WTC11 (cell line): ENCODE measurements at regions not wholly inside any gene's neighbourhood (a gene's known extent, or its start where the extent isn't known, plus 50 kb on each side); places are given as distances from the start of the nearest gene placed in this dataset.

Experiments used
- ATAC-seq: fragments of 200-7000 bp; cut with Tn5 transposase; 2 replicates; pipeline ENCODE4 v1.10.0; 2021; ENCODE audit warnings: mild to moderate bottlenecking, moderate library complexity
- CTCF ChIA-PET: fragments of 300-600 bp; sonication (Branson Sonifier 250); formaldehyde crosslinking; loops from one replicate; lab custom pipeline; 2021; ENCODE audit warnings: antibody characterized with exemption; lab: Charles Lee
- POLR2A ChIA-PET: fragments of 350-600 bp; sonication (Branson Sonifier 250); formaldehyde crosslinking; loops from one replicate; lab custom pipeline; 2021; ENCODE audit warnings: antibody characterized with exemption; lab: Charles Lee
- DNase-seq: peaks from one replicate; pipeline ENCODE4 v3.0.0; 2021; ENCODE audit warnings: low spot score
- H3K27ac Mint-ChIP-seq: 2 replicates; pipeline ENCODE4 v1.8.0; 2021; ENCODE audit warnings: mixed read lengths
- H3K27me3 Mint-ChIP-seq: 2 replicates; pipeline ENCODE4 v1.8.0; 2021; ENCODE audit warnings: low read depth, mild to moderate bottlenecking, moderate library complexity, mixed read lengths
- H3K36me3 Mint-ChIP-seq: 2 replicates; pipeline ENCODE4 v1.8.0; 2021; ENCODE audit warnings: mixed read lengths
- H3K4me1 Mint-ChIP-seq: 2 replicates; pipeline ENCODE4 v1.8.0; 2022; ENCODE audit warnings: mixed read lengths
- H3K4me3 Mint-ChIP-seq: 2 replicates; pipeline ENCODE4 v1.8.0; 2021; ENCODE audit warnings: mild to moderate bottlenecking, moderate library complexity, mixed read lengths
- H3K9me3 Mint-ChIP-seq: 2 replicates; pipeline ENCODE4 v1.8.0; 2021; ENCODE audit warnings: mixed read lengths
- AFF4 ChIP-seq: sonication (generic); formaldehyde crosslinking; IDR thresholded peaks from 2 replicates; pipeline ENCODE4 v1.8.1; 2023; ENCODE audit warnings: mild to moderate bottlenecking, missing genetic modification reagents, borderline replicate concordance
- AR ChIP-seq: fragments of 250-450 bp; sonication (Bioruptor Pico); IDR thresholded peaks from 2 replicates; pipeline ENCODE4 v1.9.0; 2021; ENCODE audit warnings: mild to moderate bottlenecking
- ATF6 ChIP-seq: sonication (generic); formaldehyde crosslinking; IDR thresholded peaks from 2 replicates; pipeline ENCODE4 v1.8.1; 2023; ENCODE audit warnings: mild to moderate bottlenecking, missing genetic modification reagents
- ESRRA ChIP-seq: sonication (generic); formaldehyde crosslinking; IDR thresholded peaks from 2 replicates; pipeline ENCODE4 v1.8.1; 2022; ENCODE audit warnings: mild to moderate bottlenecking, missing genetic modification reagents, borderline replicate concordance
- FOXK1 ChIP-seq: sonication (generic); formaldehyde crosslinking; IDR thresholded peaks from 2 replicates; pipeline ENCODE4 v1.8.0; 2022; ENCODE audit warnings: mild to moderate bottlenecking, moderate library complexity, missing genetic modification reagents
- KAT7 ChIP-seq: sonication (generic); formaldehyde crosslinking; IDR thresholded peaks from 2 replicates; pipeline ENCODE4 v1.8.1; 2023; ENCODE audit warnings: missing genetic modification reagents, mild to moderate bottlenecking, borderline replicate concordance
- MLX ChIP-seq: sonication (generic); formaldehyde crosslinking; IDR thresholded peaks from 2 replicates; pipeline ENCODE4 v1.8.1; 2023; ENCODE audit warnings: mild to moderate bottlenecking, missing genetic modification reagents, moderate library complexity
- MXD4 ChIP-seq: fragments of 250-450 bp; sonication (Bioruptor Pico); IDR thresholded peaks from 2 replicates; pipeline ENCODE4 v1.8.0; 2021; ENCODE audit warnings: mild to moderate bottlenecking, moderate library complexity, borderline replicate concordance
- NFE2L1 ChIP-seq: sonication (generic); formaldehyde crosslinking; IDR thresholded peaks from 2 replicates; pipeline ENCODE4 v1.8.1; 2023; ENCODE audit warnings: missing genetic modification reagents
- NFYB ChIP-seq: sonication (generic); formaldehyde crosslinking; conservative IDR thresholded peaks from 2 replicates; pipeline ENCODE4 v1.8.0; 2022; ENCODE audit warnings: low read depth, missing genetic modification reagents
- SMAD4 ChIP-seq: sonication (generic); formaldehyde crosslinking; IDR thresholded peaks from 2 replicates; pipeline ENCODE4 v1.8.0; 2022; ENCODE audit warnings: mild to moderate bottlenecking, missing genetic modification reagents
- TCF7 ChIP-seq: sonication (generic); formaldehyde crosslinking; IDR thresholded peaks from 2 replicates; pipeline ENCODE4 v1.8.0; 2022; ENCODE audit warnings: mild to moderate bottlenecking, low read depth, missing genetic modification reagents, moderate library complexity
- ZBTB43 ChIP-seq: sonication (generic); formaldehyde crosslinking; IDR thresholded peaks from 2 replicates; pipeline ENCODE4 v1.8.1; 2023; ENCODE audit warnings: mild to moderate bottlenecking, missing genetic modification reagents
- ZNF281 ChIP-seq: sonication (generic); formaldehyde crosslinking; IDR thresholded peaks from 2 replicates; pipeline ENCODE4 v1.8.0; 2023; ENCODE audit warnings: mild to moderate bottlenecking, missing genetic modification reagents
- ZNF423 ChIP-seq: fragments of 250-450 bp; sonication (Bioruptor Pico); IDR thresholded peaks from 2 replicates; pipeline ENCODE4 v2.1.2; 2022; ENCODE audit warnings: mild to moderate bottlenecking, moderate library complexity
- TF ChIP-seq, protein P1 (sequence below): sonication (generic); formaldehyde crosslinking; IDR thresholded peaks from 2 replicates; pipeline ENCODE4 v1.8.1; 2022; ENCODE audit warnings: mild to moderate bottlenecking, moderate library complexity, missing genetic modification reagents

GRCh38 chr6:48615041-48615440 is 504.0 kb upstream of the PTCHD4 start:
- DNase-seq (no peak), ATAC-seq (no peak)
- H3K4me3 Mint-ChIP-seq = no peak overlapping the region
- 0 out of 2 replicates have a peak, but pooled peaks cover 2% of the 10 kb centered on the region for H3K4me1 Mint-ChIP-seq
- ChIA-PET CTCF (no interaction called here), POLR2A (no interaction called here)
- H3K36me3 Mint-ChIP-seq = no peaks in the 10 kb centered on the region
- peaks cover 17% of the 10 kb centered on the region for H3K9me3 Mint-ChIP-seq
- TF ChIP-seq NFE2L1 (CRISPR knock-in tag) (no peak), TCF7 (CRISPR knock-in tag) (no peak), ZNF281 (CRISPR knock-in tag) (no peak), KAT7 (CRISPR knock-in tag) (no peak), AFF4 (CRISPR knock-in tag) (no peak), ATF6 (no peak), NFYB (no peak), ESRRA (CRISPR knock-in tag) (no peak), AR (no peak), MLX (CRISPR knock-in tag) (no peak)
- H3K27me3 Mint-ChIP-seq = no peaks in the 10 kb centered on the region
- H3K27ac Mint-ChIP-seq = no peak overlapping the region

DNA sequence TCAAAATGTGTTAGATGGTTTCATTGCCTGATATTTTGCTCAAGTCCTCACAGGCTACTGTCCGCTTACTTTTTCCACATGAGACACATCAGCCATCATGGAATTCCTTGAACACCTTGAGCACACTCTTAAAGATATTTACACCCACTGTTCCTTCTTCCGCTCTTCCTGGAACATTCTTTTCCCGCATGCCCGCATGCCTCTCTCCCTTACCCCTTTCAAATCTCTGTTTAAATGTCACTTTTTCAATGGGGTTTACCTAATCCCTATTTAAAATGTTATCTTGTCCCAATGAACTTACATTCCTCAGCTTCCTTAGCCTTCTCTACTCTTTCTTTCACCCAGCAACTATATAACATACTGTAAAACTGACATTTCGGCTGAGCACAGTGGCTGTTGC is 503.3 kb upstream of the PTCHD4 start:
- no peaks in the 10 kb centered on the region for H3K36me3 Mint-ChIP-seq
- H3K4me1 Mint-ChIP-seq = no peaks in the 10 kb centered on the region
- no peaks in the 10 kb centered on the region for H3K27me3 Mint-ChIP-seq
- CTCF ChIA-PET = no interaction called here
- no peak overlapping the region for H3K4me3 Mint-ChIP-seq
- DNase-seq (no peak), ATAC-seq (no peak)
- no peak for TF ChIP-seq ZNF423 (CRISPR knock-in tag)
- TF ChIP-seq, protein P1, sequence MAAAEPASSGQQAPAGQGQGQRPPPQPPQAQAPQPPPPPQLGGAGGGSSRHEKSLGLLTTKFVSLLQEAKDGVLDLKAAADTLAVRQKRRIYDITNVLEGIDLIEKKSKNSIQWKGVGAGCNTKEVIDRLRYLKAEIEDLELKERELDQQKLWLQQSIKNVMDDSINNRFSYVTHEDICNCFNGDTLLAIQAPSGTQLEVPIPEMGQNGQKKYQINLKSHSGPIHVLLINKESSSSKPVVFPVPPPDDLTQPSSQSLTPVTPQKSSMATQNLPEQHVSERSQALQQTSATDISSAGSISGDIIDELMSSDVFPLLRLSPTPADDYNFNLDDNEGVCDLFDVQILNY (CRISPR knock-in tag) = no peak
- no peak for TF ChIP-seq FOXK1
- no peak for TF ChIP-seq SMAD4 (CRISPR knock-in tag)
- no peak for TF ChIP-seq ZBTB43 (CRISPR knock-in tag)
- TF ChIP-seq MXD4 (CRISPR knock-in tag) = no peak
- TF ChIP-seq AR = no peak
- peaks cover 17% of the 10 kb centered on the region for H3K9me3 Mint-ChIP-seq
- POLR2A ChIA-PET = no interaction called here
- no peak overlapping the region for H3K27ac Mint-ChIP-seq
